Muscle of arm (tissue), 1 donor: ENCODE measurements at regions not wholly inside any gene's neighbourhood (a gene's known extent, or its start where the extent isn't known, plus 50 kb on each side); places are given as distances from the start of the nearest gene placed in this dataset.

ENCODE experiments used
- DNase-seq: peaks from one replicate; pipeline ENCODE4 v3.0.0-alpha.2; 2013

DNA sequence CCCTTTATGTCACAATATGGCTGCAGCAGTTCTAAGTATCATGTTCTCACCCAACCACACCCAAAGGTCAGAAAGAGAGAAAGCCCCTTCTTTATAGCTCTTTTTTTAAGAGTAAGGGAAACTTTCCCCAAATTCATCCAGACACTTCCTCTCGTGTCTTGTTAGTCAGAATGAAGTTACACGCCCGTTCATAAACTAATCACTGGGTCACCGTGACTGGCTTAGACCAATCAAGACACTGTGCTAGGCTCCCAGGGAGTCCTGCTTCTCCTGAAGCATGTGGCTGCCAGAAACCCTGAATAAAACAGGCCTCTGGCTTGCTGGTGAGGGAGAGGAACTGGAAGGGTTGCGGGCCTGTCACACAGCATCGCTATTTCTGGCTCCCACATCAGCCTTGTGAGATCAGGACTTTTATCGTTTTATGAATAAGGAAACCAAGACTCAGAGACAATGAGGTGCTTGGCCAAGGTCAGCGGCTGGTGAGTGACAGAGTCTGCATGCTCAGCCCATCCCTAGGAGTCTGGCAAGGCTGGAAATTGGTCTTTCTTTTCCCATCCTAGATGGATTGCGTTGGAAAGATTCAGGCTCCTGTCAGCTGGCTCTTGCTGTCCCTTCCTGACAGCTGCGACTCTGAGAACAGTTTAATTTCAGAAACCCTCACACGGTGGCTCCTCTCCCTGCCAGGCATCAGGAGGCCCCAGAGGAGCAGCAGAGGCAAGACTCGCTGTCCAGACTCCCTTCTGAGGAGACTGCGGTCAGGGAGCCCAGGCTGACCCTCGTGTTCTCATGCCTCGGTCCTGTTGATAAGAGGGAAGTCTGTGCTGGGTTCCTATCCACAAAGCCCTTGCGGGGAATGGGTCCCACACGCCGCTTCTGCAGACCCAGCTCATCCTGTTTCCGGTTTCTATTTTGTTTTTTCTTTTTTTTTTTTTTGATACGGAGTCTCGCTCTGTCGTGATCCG, 104.5 kb upstream of the TAF1B start:
- peak; percentile 43 for DNase-seq

DNA sequence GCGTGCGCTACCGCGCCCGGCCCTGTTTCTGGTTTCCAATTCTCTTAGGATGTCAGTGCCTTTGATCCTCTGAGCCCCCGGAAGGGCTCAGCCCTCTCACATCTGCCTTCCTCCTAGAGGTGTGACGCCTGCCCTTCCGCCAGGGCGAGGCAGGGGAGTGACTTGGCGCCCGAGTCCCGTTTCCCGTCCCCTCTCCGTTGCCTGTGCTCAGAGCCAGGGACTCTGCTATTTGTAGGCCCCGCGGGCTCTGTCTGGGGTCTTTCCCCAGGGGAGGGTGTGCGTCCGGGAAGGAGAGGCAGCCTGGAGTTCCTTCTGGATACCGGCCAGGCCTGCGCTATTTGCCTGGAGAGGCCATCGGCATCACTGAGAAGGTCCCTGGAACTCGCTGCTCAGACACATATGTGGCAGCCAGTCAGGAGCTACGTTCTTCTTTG, 103.7 kb upstream of the TAF1B start:
- DNase-seq: peak; percentile 63

DNA sequence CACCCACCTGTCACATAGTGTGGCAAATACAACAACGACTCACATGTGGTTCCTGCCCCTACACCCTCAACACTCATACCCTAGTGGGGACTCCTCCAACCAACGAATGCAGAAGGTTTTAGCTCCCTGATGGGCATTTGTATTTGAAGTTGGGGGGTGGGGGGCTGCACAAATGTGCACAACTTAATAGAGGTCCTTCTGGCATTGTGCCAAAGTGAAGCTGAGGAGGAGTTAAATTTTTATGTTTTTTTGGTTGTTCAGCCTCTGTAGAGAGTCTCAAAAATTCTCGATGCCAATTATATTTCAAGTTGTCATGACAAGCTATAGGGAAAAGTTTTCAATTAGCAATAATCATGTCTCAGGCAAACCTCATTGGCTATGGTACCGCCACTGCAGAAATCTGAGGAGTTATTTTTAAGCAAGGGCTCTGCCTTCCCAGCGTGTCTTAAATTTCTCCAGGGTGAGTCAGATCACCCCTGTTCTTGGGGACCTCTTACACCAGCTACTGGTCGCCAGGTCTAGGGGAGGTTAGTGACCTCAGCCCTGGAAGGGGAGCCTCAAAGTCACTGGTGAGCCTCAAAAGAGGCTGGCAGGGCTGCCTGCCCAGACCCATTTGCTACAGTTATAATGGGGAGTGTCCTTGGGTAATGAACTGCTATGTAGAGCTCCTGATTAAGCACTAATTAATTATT, 102.7 kb upstream of the TAF1B start:
- no peak for DNase-seq

DNA sequence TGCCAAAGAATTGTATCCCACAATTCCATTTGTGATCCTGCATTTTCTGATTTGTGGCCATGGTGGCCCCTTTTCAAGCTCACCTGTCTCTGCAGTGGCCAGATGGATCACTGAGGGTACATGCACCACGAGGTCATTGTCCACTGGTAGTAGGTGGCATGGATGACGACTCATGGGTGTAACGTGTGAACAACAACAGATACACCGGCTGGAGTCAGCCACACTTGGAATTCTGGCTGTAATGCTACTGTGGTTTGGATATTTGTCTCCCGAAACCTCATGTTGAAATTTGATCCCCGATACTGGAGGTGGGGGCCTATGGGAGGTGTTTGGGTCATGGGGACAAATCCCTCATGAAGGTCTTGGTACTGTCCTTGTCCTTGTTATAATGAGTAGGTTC, 102.2 kb upstream of the TAF1B start:
- DNase-seq: no peak

DNA sequence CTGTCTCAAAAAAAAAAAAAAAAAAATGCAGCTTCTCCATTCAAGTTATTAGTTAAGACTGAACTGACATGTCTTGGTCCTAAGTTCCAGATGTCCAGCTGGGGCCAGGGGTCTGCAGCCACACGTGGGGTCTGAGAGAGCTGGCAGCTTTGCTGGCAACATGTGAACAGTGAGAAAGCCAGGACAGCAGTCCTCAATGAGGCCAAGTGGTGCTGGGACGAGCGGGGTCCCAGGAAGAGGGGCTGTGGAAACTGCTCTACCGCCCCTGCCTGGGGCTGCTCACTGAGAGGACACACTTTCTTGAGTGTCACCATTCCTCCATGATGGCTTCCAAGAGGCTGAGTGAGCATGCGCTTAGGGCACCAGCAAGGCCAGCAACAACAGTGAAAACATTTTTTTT, 100.7 kb upstream of the TAF1B start:
- no peak for DNase-seq

DNA sequence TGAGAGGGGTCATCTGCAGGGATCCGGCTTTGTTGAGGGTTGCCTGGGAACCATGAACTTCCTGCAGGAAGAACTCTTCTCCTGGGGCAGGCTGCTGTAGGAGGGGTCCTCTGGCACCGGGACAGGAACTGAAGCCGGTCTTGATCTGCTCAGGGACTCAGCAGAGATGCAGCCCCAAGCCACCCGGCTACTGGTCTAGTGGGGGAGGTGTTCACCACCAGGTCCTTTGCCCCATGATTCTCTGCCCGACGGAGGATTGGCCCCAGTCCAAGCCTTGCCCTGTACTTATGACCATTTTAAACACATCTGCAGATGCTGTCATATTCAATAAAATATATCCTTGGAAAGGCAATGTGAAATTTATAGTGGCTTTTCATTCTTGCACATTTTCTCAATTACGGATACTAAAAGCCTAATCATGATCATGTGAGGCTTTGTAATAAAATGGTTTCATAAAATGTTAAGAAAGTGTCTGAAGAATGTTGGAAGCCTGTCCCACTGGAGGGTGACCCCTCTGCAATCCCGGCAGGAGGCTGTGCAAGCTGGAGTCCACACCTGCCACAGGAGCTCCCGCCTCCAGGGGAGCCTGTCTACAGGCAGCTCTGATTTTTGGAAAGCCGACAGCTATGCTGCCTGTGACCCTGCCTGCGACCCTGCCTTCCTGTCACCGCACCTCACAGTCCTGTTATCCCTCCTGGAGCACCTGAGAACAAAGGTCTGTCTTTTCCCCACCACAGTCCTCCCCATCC, 98.8 kb upstream of the TAF1B start:
- DNase-seq: no peak

DNA sequence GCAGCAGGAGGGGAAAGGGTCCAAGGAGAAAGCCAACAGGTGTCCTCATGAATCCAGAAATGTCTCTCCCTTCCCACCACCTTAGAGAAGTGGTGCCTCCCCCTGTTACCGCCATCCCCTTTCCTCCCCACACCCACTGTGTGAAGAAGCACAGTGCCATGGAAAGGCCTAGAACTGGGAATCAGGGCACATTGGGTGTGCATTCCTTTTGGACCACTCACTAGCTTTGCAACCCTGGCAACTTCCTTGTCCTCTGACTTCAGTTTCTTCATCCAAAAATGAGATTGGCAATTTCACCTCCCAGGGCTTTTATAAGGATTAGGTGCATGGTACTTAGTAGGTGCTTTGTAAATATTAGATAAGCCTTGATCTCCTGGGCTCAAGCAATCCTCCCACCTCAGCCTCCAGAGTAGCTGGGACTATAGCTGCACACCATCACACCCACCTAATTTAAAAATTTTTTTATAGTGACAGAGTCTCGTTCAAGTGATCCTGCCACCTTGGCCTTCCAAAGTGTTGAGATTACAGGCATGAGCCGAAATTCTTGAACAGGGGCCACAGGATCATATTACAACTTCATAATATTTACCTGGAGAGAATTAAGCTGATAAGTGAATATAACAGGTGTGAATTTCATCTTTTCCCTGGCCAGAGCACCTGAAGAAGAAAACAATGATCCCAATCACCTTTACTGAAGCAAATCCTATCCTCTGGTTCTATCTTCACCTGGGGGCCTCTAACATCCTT, 97.9 kb upstream of the TAF1B start:
- DNase-seq: no peak

DNA sequence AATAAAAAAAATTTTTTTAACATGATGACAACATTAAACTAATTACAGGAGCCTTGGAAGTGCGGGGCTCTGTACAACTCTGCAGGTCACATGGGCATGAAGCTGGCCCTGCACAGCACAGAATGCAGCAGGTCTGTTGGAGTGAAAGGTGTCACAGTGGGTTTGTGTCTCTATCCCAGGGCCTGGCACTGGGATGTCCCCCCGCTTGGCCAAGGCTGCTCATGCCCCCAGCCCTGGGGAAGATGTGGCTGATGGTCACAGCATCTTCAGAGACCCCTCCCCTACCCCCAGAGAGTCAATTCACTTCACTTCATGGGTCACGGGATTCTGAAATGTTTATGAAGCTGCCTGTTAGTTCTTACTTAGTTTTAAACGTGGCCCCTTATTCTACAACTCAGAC, 95.9 kb upstream of the TAF1B start:
- no peak for DNase-seq

DNA sequence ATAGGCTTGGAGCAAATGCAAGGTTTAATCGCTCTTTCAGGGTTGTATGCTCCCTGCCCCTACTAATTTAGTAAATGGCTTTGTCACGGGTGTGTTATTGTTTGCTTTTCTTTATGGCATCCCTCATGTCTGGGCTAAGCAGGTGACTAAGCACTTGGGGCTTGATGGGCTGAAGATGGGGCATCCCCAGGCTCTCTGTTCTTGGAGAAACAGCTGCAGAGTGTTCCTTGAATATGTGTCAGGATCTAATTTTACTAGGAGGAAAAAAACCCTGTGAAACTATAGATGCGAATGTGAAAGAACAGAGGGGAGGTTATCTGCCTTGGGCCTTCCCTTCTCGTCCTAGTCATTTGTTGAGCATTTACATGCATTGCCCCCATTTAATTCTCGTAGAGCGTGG, 94.7 kb upstream of the TAF1B start:
- DNase-seq: no peak

DNA sequence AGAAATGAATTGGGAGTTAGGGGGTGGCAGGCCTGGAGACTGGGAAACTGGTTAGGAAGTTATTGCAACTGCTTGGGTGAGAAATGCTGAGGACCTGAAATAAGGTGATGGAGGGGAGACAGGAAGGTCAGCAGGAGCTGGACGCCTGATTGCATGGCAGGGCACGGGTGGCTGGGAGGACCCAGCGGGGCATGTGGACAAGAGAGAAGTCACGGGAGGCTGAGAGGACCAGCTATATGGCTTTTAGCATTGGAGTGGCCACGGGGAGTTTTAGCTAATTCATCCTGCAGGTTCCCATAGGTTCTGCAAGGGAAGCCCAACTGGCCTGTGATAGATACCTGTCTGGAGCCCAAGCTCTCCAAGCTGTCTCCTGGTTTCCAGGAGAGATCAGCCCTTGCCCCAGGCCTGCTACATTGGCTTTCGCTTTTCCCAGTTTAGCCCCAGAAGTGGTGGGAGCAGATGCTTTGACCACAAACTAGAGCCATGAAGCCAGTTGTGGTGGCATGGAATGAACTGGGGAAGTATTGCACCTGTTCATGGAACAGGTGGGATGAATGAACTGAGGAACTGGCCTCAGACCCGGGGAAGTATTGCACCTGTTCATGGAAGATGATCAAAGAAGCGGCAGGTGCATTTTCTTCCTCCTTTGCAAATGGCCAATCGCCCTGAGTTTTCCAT, 93.6 kb upstream of the TAF1B start:
- DNase-seq: no peak

DNA sequence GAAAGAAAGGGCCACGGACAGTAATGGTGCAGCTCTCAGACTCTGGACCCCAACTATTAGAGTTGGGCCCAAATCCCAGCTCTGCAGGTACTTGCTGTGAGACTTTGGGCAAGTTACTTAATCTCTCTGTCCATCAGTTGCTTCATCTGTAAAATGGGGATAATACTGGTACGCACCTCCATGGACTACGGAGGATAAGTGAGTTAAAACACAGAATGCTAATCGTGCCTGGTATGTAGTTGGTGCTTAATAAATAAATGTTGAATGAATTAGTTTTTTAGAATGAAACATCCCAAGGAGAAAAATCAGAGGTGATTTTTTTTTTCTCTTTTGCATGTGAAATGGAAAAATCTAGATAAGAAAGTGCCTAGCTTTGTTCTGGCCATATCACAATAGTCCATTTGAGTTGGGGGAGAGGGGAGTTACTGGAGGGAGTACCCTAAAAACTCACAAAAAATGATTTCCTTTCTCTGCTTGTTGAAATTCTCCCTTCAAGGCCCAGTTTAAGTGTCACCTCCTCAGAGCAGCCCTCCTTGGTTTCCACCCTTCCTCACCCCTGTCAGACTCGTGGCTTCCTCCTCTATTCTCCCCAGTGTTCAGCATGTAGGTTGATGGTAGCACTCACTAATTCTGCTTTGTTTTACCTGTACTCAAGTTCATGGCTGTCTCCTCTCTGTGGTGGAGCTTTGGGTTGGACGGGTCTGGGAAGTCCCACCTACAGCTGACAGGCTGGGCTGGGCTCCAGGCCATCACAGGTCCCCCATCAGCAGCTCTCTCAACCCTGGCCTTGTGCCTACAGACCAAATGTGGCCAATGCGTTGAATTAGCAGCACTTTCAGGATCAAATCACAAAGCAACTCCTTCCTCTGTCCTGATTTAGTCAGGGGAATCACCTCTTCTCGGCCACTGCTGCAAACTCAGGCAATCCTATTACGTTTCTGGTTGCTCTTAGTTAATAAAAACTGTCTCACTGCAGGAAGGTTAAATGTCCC, 92.8 kb upstream of the TAF1B start:
- no peak for DNase-seq

DNA sequence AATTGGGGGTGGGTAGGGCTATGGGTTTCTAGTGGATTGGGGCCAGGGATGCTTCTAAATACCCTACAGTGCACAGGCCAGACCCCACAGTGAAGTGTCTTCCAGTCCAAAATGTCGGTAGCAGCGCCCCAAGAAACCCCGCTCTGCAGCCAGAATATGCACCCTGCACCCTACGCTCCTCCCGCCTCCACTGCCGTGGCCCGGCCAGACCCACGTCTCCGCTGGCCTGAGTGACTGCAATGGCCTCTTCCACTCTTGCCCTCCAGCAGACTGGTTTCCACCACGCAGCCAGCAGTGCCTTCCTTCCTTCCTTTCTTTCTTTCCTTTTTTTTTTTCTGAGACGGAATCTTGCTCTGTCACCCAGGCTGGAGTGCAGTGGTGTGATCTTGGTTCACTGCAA, 91.4 kb upstream of the TAF1B start:
- no peak for DNase-seq

DNA sequence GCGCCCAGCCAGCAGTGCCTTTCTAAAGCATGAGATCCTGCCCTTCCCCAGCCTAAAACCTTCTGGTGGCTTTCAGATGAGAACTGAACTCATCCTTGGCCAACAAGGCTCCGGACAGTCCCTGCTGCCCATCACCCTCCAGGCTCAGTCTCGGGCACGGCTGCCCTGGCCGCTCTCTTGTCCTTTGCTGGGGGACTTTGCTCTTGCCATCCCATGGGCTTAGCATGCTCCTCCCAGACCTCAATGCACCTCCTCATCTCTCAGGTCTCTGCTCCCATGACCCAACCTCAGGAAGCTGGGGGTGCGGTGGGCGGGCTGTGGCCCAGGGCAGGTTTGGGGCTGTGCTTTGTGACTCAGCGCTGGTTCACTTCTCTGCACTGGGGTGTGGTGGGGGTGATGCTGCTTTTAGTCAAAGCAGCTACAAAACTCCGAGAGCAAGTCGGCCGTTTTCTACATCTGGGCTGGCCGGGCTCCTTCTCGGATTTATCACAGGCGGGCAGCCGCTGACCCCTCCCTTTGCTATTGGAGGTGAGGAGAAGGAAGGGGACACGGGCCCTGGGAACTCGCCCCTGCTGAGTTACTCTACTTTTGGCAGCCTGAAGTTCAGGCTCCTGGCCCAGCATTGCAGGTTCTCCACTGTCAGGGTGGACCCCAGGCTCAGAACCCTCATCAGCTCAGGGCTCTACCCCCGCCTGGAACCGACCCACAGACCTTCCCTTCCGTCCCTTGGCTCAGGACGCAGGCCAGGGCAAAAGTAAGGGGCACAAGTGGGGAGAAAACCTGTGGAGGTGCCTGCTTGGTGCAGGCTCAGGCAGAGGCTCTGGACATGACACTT, 90.6 kb upstream of the TAF1B start:
- DNase-seq: no peak

DNA sequence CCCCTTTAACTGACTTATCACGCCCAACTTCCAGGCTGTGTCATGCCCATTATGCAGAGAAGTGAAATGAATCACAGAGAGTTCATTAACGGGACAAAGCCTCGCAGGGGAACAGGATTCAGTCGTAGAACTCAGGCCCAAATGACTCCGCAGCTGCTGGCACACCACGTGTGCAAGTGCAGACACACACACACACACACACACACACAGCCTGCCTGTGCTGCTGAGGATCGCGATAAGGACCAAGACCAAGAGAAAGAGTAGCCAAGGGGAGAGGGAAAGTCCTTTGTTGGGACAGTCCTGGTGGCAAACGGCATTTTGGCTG, 90.0 kb upstream of the TAF1B start:
- no peak for DNase-seq

DNA sequence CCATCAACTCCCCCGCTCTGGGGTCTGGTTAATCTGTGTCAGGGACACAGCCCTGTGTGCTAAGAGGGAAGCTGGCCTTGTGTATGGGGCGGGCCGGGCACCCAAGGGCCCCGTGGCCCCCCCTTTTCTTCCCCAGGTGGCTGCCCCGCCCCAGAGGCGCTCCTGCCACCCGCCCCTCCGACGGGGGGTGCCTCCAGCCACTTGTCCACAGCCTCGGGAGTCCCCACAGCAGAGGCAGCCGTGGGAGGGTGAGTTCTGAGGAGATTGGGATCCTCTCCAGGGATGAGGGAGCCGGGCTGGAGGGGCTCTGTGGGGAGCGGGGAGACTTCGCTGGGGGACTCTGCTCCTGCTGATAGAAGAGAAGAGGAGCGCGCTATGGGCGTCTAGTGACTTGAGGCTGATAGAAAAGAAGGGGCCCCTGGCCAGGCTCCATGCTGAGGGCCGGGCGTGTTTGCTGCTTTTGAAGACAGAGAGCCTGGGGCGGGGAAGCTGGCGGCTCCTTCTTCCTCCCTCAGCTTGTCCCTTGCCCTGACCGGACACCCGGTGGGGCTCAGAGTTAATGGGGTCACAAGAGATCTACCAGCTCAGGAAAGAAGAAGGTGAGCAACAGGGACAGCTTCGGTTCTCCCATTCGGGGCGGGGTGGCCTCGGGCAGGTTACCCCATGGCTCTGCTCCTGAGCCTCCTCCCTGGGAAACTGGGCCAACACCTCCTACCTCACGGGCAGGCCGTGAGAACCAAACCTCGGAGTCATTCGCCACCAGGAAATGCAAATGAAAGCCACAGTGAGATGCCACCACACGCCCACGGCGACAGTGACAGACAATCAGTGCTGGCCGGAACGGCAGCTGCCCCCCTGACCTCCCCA, 89.4 kb upstream of the TAF1B start:
- no peak for DNase-seq

DNA sequence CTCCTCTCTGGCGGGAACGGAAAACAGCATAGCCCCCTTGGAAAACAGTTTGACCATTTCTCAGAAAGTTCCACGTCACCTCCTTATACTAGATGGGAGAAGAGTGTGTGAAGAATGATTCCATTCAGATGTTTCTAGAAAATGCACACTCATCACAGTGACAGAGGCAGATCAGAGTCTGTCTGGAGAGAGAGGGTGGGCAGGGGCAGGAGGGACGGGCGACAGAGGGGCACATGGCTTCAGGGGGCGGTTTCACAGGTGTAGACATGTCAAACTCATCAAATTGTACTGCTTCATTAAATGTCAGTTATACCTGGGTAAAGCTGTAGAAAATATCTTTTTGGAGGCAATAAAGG, 88.8 kb upstream of the TAF1B start:
- DNase-seq: no peak

DNA sequence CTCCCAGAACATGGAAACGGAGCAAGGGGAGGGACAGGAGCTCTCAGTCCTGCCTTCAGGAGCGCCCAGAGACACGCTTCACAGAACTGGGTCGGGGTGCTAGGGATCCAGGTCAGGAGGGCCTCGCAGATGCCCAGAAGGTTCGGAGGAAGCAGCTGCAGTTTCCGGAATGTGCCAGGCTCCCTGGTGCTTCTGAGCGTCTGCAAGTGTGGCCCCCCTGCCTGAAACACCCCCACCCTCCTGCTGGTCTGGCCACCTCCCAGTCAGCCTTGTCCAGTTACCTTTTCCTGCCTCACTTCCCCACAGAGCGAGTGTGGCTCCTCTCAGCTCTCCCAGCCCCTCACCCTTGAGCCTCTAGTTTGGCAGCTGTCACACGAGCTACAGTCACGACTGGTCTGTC, 88.3 kb upstream of the TAF1B start:
- no peak for DNase-seq

DNA sequence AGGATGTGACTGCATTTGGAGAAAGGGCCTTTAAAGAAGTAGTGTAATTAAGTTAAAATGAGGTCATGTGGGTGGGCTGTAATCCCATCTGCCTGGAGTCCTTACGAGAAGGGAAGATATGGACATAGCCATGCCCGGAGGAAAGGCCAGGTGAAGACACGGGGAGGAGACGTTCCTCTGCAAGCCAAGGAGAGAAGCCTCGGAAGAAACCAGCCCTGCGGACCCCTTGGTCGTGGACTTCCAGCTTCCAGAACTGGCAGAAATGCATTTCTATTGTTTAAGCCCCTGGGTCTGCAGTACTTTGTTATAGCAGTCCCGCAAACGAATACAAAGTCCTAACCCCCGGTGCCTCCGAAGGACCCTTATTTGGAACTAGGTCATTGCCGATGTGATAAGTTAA, 87.6 kb upstream of the TAF1B start:
- DNase-seq: no peak
